ENCODE measurements at regions not wholly inside any gene's neighbourhood (a gene's known extent, or its start where the extent isn't known, plus 50 kb on each side); places are given as distances from the start of the nearest gene placed in this dataset.

- TF ChIP-seq AFF4 (CRISPR knock-in tag; IDR thresholded peaks at IDR 0.05) (no peak), RBFOX2 (IDR thresholded peaks at IDR 0.05; ENCODE audit: low read depth, low read length) (no peak), NR0B1 (IDR thresholded peaks at IDR 0.05; ENCODE audit: partially characterized antibody) (no peak), CLOCK (CRISPR knock-in tag; IDR thresholded peaks at IDR 0.05; ENCODE audit: borderline replicate concordance) (no peak), ATF3 (IDR thresholded peaks at IDR 0.05) (no peak), ATF3 (CRISPR knock-in tag; conservative IDR thresholded peaks at IDR 0.05) (no peak), ZFP91 (CRISPR knock-in tag; IDR thresholded peaks at IDR 0.05) (no peak), SIN3A (IDR thresholded peaks at IDR 0.05; ENCODE audit: borderline replicate concordance in 2 of 2, control insufficient read depth in 1 of 2, low read depth in 2 of 2, low read length in 2 of 2) (no peak), MTA2 (IDR thresholded peaks at IDR 0.05; ENCODE audit: low read depth) (no peak)
Observed at GRCh38 chr14:100403802-100404365, 80.7 kb downstream of the SLC25A47 start (continued).
